Heart left ventricle (tissue), 16 donors: ENCODE measurements at regions not wholly inside any gene's neighbourhood (a gene's known extent, or its start where the extent isn't known, plus 50 kb on each side); places are given as distances from the start of the nearest gene placed in this dataset.
A peak's percentile ranks its signal among the peaks of the same experiment; 100 is the strongest.

Source experiments
- ATAC-seq, 4 donors: fragments of 200-7000 bp; cut with Tn5 transposase; one replicate each; pipeline ENCODE4 v1.9.1; 2020 to 2022; ENCODE audit warnings: moderate library complexity in 4 of 4, mild to moderate bottlenecking in 3 of 4, moderate number of reproducible peaks in 1 of 4
- DNase-seq, 5 donors: peaks; one replicate each; pipeline ENCODE4 v3.0.0-alpha.2; 2020
- H3K27ac ChIP-seq, 12 donors: fragments of 200-600 bp; sonication (generic) in 4 of 12; one replicate each; pipeline versions ENCODE4 v1.5.0 to v1.8.0; 2016 to 2022; ENCODE audit warnings: mild to moderate bottlenecking in 2 of 12
- H3K27me3 ChIP-seq, 9 donors: fragments of 200-600 bp; sonication (generic) in 2 of 9; one replicate each; pipeline versions ENCODE4 v1.5.1 to v1.8.0; 2016 to 2022; ENCODE audit warnings: mild to moderate bottlenecking in 3 of 9
- H3K36me3 ChIP-seq, 9 donors: fragments of 200-600 bp; sonication (generic) in 2 of 9; one replicate each; pipeline versions ENCODE4 v1.5.0 to v1.8.0; 2018 to 2022; ENCODE audit warnings: mild to moderate bottlenecking in 2 of 9
- H3K4me1 ChIP-seq, 12 donors: fragments of 200-600 bp; sonication (generic) in 4 of 12; one replicate each; pipeline versions ENCODE4 v1.5.0 to v1.8.0; 2016 to 2022; ENCODE audit warnings: mild to moderate bottlenecking in 3 of 12
- H3K4me3 ChIP-seq, 12 donors: fragments of 200-600 bp; sonication (generic) in 4 of 12; one replicate each; pipeline versions ENCODE4 v1.5.0 to v1.8.0; 2017 to 2022; ENCODE audit warnings: mild to moderate bottlenecking in 9 of 12, moderate library complexity in 4 of 12
- H3K9me3 ChIP-seq, 12 donors: fragments of 200-600 bp; sonication (generic) in 4 of 12; one replicate each; pipeline versions ENCODE4 v1.5.0 to v1.8.0; 2016 to 2022; ENCODE audit warnings: mild to moderate bottlenecking in 1 of 12
- CTCF ChIP-seq, 12 donors: fragments of 200-600 bp; sonication (generic) in 4 of 12; IDR thresholded peaks; one replicate each; pipeline versions ENCODE4 v1.5.0 to v1.8.0; 2018 to 2022; ENCODE audit warnings: antibody characterized with exemption in 12 of 12, mild to moderate bottlenecking in 5 of 12
- POLR2A ChIP-seq, 2 donors: fragments of 450-650 bp; IDR thresholded peaks; one replicate each; pipeline ENCODE4 v1.6.1; 2017; ENCODE audit warnings: antibody characterized with exemption in 2 of 2, mild to moderate bottlenecking in 2 of 2, moderate library complexity in 2 of 2
- whole genome bisulfite sequencing, 4 donors: extraction: QIAGEN DNeasy Blood & Tissue Kit in 2 of 4; methylation state at CpG; one replicate each; pipeline versions ENCODE4 v1.1.5 to v1.1.7; 2013 to 2018; 5-methylcytosine and 5-hydroxymethylcytosine counted together
- intact Hi-C, 10 donors: fragments of 100-400 bp; cut with DNase I; formaldehyde crosslinking; loops; one replicate each; pipeline versions ENCODE4 v1.11.1 to v1.14.2; 2022
- donor health status: ischemic (EF 13 %, LVEDD 7.1; RV severe dilation, severe dysfunction).
- donor health status: healthy with polysubstance abuse.
- donor health status: DM: no; HTN: yes; CAD: no.
- donor health status: DM: no; HTN: no; CAD: no.
- donor health status: ischemic (EF 25% LVEDD 6.9; RV normal size, moderate dysfunction).
- donor health status: ischemic (EF 25% LVEDD 5.7; RV mildly dilated, moderate dysfunction).
- donor health status: healthy.
- donor health status: DM: yes; HTN: yes; CAD: no.
- donor health status: ischemic (EF 35%, LVEDD 5.7; RV mildly dilated, moderate dysfunction).
- donor health status: nonischemic (EF 11% LVEDD 7.7; RV severe dilation, severe dysfunction).
- donor health status: DM: yes; HTN: yes; CAD: no.
- donor health status: PGD.
- donor health status: ischemic (EF 29% LVEDD 5.4; RV normal size, mild dysfunction).
- donor health status: nonischemic (EF 23%, LVEDD 6.1; RV moderate dilation, normal function).

- intact Hi-C loops: no loop called here
- peaks cover 0 to 4% (median 0%) of the 10 kb centered on the region in 12 donors for H3K9me3 ChIP-seq
- no peaks in the 10 kb centered on the region for H3K27me3 ChIP-seq
- no peak for ATAC-seq
- H3K4me1 ChIP-seq: peaks cover 0 to 29% (median 10%) of the 10 kb centered on the region in 12 donors
- H3K27ac ChIP-seq: no peak overlapping the region
- 46 to 57% (median 50%) methylated on average over 3 of the region's 3 CpGs for WGBS, 4 donors
- H3K36me3 ChIP-seq: no peaks in the 10 kb centered on the region
- no peak overlapping the region for H3K4me3 ChIP-seq
- DNase-seq: no peak
- no peak for TF ChIP-seq CTCF (IDR thresholded peaks at IDR 0.05)
- TF ChIP-seq POLR2A (IDR thresholded peaks at IDR 0.05): no peak
Observed at GRCh38 chr9:86601697-86602096, 247.5 kb upstream of the TUT7 start.

GRCh38 chr9:86600977-86601376 is 246.8 kb upstream of the TUT7 start:
- intact Hi-C loops: no loop called here
- 50 to 58% (median 55%) methylated on average over 3 of the region's 3 CpGs for WGBS, 4 donors
- H3K9me3 ChIP-seq: peaks cover 0 to 4% (median 0%) of the 10 kb centered on the region in 12 donors
- no peaks in the 10 kb centered on the region for H3K36me3 ChIP-seq
- no peak overlapping the region for H3K4me3 ChIP-seq
- ATAC-seq (no peak), DNase-seq (no peak)
- H3K4me1 ChIP-seq: peaks cover 0 to 29% (median 10%) of the 10 kb centered on the region in 12 donors
- H3K27me3 ChIP-seq: no peaks in the 10 kb centered on the region
- no peak for TF ChIP-seq CTCF (IDR thresholded peaks at IDR 0.05)
- TF ChIP-seq POLR2A (IDR thresholded peaks at IDR 0.05): no peak
- no peak overlapping the region for H3K27ac ChIP-seq

GRCh38 chr9:86600291-86600690 is 246.1 kb upstream of the TUT7 start:
- Histone ChIP-seq H3K9me3 (peaks cover 0 to 4% (median 0%) of the 10 kb centered on the region in 12 donors), H3K4me1 (peaks cover 0 to 29% (median 10%) of the 10 kb centered on the region in 12 donors), H3K36me3 (no peaks in the 10 kb centered on the region), H3K4me3 (no peak overlapping the region), H3K27ac (peak overlapping the region in 1 of 12 donors; percentile 2), H3K27me3 (no peaks in the 10 kb centered on the region)
- no peak for TF ChIP-seq POLR2A (IDR thresholded peaks at IDR 0.05)
- no peak for TF ChIP-seq CTCF (IDR thresholded peaks at IDR 0.05)
- DNase-seq: no peak
- ATAC-seq: peak in 2 of 4 donors; percentile 29 to 85
- intact Hi-C loops: no loop called here
- 37 to 47% (median 39%) methylated on average over 3 of the region's 3 CpGs for WGBS, 4 donors

GRCh38 chr9:86599561-86599960 is 245.4 kb upstream of the TUT7 start:
- no peaks in the 10 kb centered on the region for H3K36me3 ChIP-seq
- DNase-seq: no peak
- WGBS, 4 donors: 55 to 67% (median 62%) methylated on average over 1 of the region's 1 CpG

More at GRCh38 chr9:86599561-86599960, 245.4 kb upstream of the TUT7 start:
- H3K9me3 ChIP-seq: peaks cover 0 to 4% (median 0%) of the 10 kb centered on the region in 12 donors
- no peak overlapping the region for H3K4me3 ChIP-seq
- H3K27ac ChIP-seq: peak overlapping the region in 1 of 12 donors; percentile 2
- H3K27me3 ChIP-seq: no peaks in the 10 kb centered on the region
- intact Hi-C loops: no loop called here
- peaks cover 0 to 29% (median 10%) of the 10 kb centered on the region in 12 donors for H3K4me1 ChIP-seq
- TF ChIP-seq CTCF (IDR thresholded peaks at IDR 0.05) (no peak), POLR2A (IDR thresholded peaks at IDR 0.05) (no peak)
- ATAC-seq: no peak
